HEK293T (cell line): ENCODE measurements at regions not wholly inside any gene's neighbourhood (a gene's known extent, or its start where the extent isn't known, plus 50 kb on each side); places are given as distances from the start of the nearest gene placed in this dataset.

Experiments
- CTCF ChIA-PET: fragments of 350-600 bp; formaldehyde crosslinking; extraction: SDS; loops from one replicate; lab custom pipeline; 2021; ENCODE audit warnings: antibody characterized with exemption, inconsistent platforms; lab: Yijun Ruan, JAX
- POLR2A ChIA-PET: fragments of 350-600 bp; formaldehyde crosslinking; extraction: SDS; loops from one replicate; lab custom pipeline; 2020; ENCODE audit warnings: antibody characterized with exemption, inconsistent platforms; lab: Yijun Ruan, JAX
- DNase-seq: peaks from one replicate; pipeline ENCODE4 v3.0.0; 2012; ENCODE audit warnings: mixed read lengths; ENCODE audit errors: extremely low spot score
- ARNT ChIP-seq: fragments of 450-650 bp; IDR thresholded peaks from 2 replicates; pipeline ENCODE4 v1.6.1; 2017; ENCODE audit warnings: mild to moderate bottlenecking
- BHLHE40 ChIP-seq: fragments of 450-650 bp; IDR thresholded peaks from 2 replicates; pipeline ENCODE4 v1.6.1; 2016; ENCODE audit warnings: mild to moderate bottlenecking, moderate library complexity, borderline replicate concordance
- CTBP1 ChIP-seq: fragments of 450-650 bp; IDR thresholded peaks from 2 replicates; pipeline ENCODE4 v1.6.1; 2016; ENCODE audit warnings: borderline replicate concordance
- ELF4 ChIP-seq: fragments of 450-650 bp; IDR thresholded peaks from 2 replicates; pipeline ENCODE4 v1.6.1; 2017; ENCODE audit warnings: antibody characterized with exemption
- FOXA1 ChIP-seq: fragments of 450-650 bp; IDR thresholded peaks from 2 replicates; pipeline ENCODE4 v1.6.1; 2016; ENCODE audit warnings: mild to moderate bottlenecking
- FOXK2 ChIP-seq: fragments of 450-650 bp; IDR thresholded peaks from 2 replicates; pipeline ENCODE4 v1.6.1; 2016; ENCODE audit warnings: mild to moderate bottlenecking
- FOXM1 ChIP-seq: fragments of 450-650 bp; IDR thresholded peaks from 2 replicates; pipeline ENCODE4 v1.6.1; 2017; ENCODE audit warnings: mild to moderate bottlenecking, borderline replicate concordance
- HDGF ChIP-seq: fragments of 450-650 bp; IDR thresholded peaks from 2 replicates; pipeline ENCODE4 v1.6.1; 2017; ENCODE audit warnings: antibody characterized with exemption, borderline replicate concordance
- L3MBTL2 ChIP-seq: fragments of 450-650 bp; conservative IDR thresholded peaks from 2 replicates; pipeline ENCODE4 v1.6.1; 2016; ENCODE audit warnings: mild to moderate bottlenecking
- LEF1 ChIP-seq: fragments of 450-650 bp; IDR thresholded peaks from 2 replicates; pipeline ENCODE4 v1.6.1; 2017; ENCODE audit warnings: mild to moderate bottlenecking, borderline replicate concordance
- NFRKB ChIP-seq: fragments of 450-650 bp; IDR thresholded peaks from 2 replicates; pipeline ENCODE4 v1.6.1; 2016; ENCODE audit warnings: mild to moderate bottlenecking, moderate library complexity
- SP1 ChIP-seq: fragments of 450-650 bp; IDR thresholded peaks from 2 replicates; pipeline ENCODE4 v1.6.1; 2017
- SUZ12 ChIP-seq: fragments of 450-650 bp; IDR thresholded peaks from 2 replicates; pipeline ENCODE4 v1.6.1; 2016; ENCODE audit warnings: mild to moderate bottlenecking
- TARDBP ChIP-seq: fragments of 450-650 bp; IDR thresholded peaks from 2 replicates; pipeline ENCODE4 v1.6.1; 2016
- ZNF384 ChIP-seq: fragments of 450-650 bp; IDR thresholded peaks from 2 replicates; pipeline ENCODE4 v1.6.1; 2016
- TF ChIP-seq, protein P1 (sequence below): fragments of 450-650 bp; IDR thresholded peaks from 2 replicates; pipeline ENCODE4 v1.6.1; 2016

DNA sequence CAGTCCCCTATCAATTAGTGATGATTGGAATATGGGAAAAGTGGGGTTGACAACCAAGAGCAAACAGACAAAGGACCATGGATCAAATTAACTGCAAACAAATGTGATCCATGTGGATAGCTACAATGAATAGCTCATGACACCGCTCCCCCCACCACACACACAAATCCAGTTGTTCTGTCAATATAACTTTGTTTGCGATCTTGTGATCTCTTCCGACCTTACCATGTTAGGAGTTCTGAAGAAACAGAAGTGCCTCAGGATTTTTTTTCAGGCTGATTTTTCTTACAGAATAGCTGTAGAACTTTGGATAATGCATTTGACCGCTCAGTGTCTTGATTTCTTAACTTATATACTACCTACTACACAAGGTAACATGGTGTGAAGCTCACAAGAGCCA, 116.6 kb downstream of the SH2D1A start:
- CTCF ChIA-PET, result no interaction called here

DNA sequence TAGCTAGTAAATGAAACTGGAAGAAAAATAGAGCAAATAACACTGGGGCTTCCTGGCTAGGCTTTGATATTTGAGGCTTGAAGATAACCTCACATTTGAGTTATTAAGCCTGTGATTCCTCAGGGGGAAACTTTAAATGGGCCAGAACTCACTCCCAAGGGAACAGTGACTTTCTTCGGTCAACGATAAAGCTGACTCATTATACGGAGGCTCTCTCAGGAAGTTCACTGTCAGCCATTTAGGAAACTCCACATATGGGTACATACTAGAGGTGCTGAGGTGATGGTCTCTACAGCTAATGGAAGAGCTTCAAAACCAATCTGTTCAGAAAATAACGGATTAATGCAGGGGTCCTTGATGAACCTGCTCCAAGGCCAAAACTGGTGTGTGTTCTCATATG, 120.8 kb downstream of the SH2D1A start:
- TF ChIP-seq L3MBTL2, result no peak
- TF ChIP-seq, protein P1, sequence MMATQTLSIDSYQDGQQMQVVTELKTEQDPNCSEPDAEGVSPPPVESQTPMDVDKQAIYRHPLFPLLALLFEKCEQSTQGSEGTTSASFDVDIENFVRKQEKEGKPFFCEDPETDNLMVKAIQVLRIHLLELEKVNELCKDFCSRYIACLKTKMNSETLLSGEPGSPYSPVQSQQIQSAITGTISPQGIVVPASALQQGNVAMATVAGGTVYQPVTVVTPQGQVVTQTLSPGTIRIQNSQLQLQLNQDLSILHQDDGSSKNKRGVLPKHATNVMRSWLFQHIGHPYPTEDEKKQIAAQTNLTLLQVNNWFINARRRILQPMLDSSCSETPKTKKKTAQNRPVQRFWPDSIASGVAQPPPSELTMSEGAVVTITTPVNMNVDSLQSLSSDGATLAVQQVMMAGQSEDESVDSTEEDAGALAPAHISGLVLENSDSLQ, result no peak
- no peak for TF ChIP-seq LEF1
- TF ChIP-seq ZNF384, result no peak
- ChIA-PET POLR2A (no interaction called here), CTCF (no interaction called here)
- DNase-seq, result no peak

More for the DNA sequence above, 116.6 kb downstream of the SH2D1A start:
- POLR2A ChIA-PET, result no interaction called here
- no peak for TF ChIP-seq L3MBTL2
- no peak for TF ChIP-seq ARNT
- TF ChIP-seq ZNF384, result no peak
- no peak for TF ChIP-seq FOXM1
- TF ChIP-seq LEF1, result no peak
- TF ChIP-seq BHLHE40, result no peak
- TF ChIP-seq CTBP1, result no peak
- TF ChIP-seq TARDBP, result no peak
- TF ChIP-seq SP1, result no peak
- no peak for TF ChIP-seq NFRKB
- DNase-seq, result no peak

DNA sequence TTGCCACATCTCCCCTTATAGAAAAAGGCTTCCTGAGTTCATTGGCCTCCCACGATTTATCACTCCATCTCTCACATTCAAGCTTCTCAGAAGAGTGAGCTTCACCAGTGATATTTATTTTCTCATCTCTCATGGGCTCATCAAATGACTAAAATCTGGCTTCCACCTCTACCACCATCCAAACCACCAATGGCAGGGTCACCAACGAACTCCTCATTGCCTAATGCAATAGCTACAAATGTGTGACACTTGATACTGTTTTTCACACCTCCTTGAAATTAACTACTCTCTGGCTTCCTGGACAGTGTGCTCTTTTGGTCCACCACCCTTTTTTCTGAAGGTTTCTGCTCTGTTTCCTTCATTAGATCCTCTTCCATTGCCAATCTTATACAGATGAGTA, 129.0 kb downstream of the SH2D1A start:
- DNase-seq, result no peak
- ChIA-PET CTCF (no interaction called here), POLR2A (no interaction called here)
- TF ChIP-seq HDGF (no peak), SUZ12 (no peak), ELF4 (no peak)
- TF ChIP-seq, protein P1, result no peak

DNA sequence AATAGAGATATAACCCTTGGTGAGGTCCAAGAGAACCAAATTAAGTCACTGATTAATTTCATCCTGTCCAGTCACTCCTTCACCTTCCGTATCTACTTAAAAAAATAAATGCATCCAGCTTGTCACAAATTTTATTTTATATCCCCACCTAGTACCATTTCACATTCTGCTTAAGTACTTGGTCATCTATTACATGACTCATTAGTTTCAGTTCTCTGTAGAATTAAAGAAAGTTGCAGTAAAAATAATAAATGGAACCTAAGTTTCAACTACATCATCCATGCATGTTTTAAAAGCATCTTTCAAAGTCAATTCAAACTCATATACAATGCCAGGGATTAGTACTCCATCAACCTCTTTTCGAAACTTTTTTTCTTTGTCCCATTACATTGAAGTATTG, 130.2 kb downstream of the SH2D1A start:
- no peak for TF ChIP-seq FOXA1
- no peak for TF ChIP-seq TARDBP
- ChIA-PET POLR2A (no interaction called here), CTCF (interaction anchor here (0.7 kb wide), 1 partner anchor 165 kb away, joined by 3 read pairs; no protein-coding TSS in a partner anchor)
- DNase-seq, result no peak

DNA sequence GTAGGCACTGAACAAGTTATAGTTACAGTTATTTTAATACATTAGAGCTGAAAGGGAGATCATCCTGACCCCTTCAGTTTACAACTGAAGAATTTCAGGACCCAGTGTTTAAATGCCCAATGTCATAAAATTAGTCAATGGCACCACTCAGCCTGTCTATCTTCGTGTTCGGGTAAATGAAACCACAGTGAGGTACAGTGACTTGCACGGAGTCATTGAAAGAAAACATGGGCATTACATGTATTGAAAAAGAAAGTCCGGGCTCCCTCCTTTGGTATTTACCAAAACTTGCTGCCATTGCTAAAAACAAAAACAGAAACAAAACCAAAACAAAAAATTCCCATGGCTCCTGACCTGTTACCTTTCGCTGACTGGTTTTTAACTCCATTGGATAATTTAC, 131.7 kb downstream of the SH2D1A start:
- DNase-seq, result no peak
- ChIA-PET CTCF (no interaction called here), POLR2A (no interaction called here)
- TF ChIP-seq NFRKB (no peak), SUZ12 (no peak), HDGF (no peak), BHLHE40 (no peak), L3MBTL2 (no peak), ZNF384 (no peak), SP1 (no peak), FOXM1 (no peak), TARDBP (no peak), ELF4 (no peak), LEF1 (no peak), ARNT (no peak), FOXK2 (no peak), CTBP1 (no peak), FOXA1 (no peak)
- TF ChIP-seq, protein P1, result no peak

DNA sequence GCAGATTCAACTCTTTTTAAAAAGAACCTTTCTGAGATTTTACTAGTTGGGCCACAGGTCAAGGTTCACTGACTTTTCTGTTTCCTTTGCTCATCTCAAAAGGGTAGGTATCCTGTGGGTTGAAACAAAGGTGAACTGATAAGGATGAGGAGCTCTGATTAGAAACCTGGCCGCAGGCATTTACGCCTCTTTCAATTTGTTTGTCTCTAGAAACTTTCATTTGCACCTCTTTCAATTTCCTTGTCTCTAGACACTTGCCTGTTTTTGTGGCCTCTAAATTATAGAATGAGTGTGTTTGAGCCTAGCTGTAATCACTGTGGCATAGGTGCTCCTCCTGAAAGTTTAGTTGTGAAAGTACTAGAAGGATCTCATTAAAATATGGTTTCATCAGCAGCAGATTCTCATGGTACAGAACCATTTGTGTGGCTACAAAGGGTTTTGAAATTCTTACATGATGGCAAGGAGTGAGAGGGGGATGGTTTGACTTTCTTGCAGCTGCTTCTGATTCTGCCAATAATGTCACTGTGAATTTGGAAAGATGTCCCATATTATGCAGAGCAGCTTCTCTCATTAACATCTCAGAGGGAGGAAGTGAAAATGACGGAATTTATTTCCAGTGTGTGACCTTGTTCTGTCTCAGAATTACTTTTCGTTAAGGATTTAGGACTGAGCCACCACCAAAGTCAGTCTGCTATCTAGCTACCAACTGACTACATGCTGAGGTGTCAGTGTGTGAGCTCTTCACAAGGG, 142.2 kb downstream of the SH2D1A start:
- CTCF ChIA-PET, result no interaction called here
- TF ChIP-seq ZNF384 (no peak), FOXK2 (no peak), SP1 (no peak), SUZ12 (no peak), HDGF (no peak), FOXM1 (no peak), NFRKB (no peak)
- TF ChIP-seq, protein P1, result no peak
- no peak for DNase-seq
- POLR2A ChIA-PET, result no interaction called here
